SU-DHL-6 (cell line): ENCODE measurements at regions not wholly inside any gene's neighbourhood (a gene's known extent, or its start where the extent isn't known, plus 50 kb on each side); places are given as distances from the start of the nearest gene placed in this dataset.

Experiments used
- CTCF ChIP-seq: fragments of 200-600 bp; sonication (generic); IDR thresholded peaks from one replicate; pipeline ENCODE4 v1.5.1; 2017; ENCODE audit warnings: antibody characterized with exemption, mild to moderate bottlenecking, low read length, moderate library complexity; ENCODE audit not compliant: insufficient read depth, poor library complexity, severe bottlenecking
- EZH2phosphoT487 ChIP-seq: fragments of 200-600 bp; sonication (generic), shearing (Covaris generic); conservative IDR thresholded peaks from 2 replicates; pipeline ENCODE4 v1.6.1; 2018; ENCODE audit warnings: mild to moderate bottlenecking, antibody characterized with exemption, low read length, moderate library complexity, mixed read lengths

GRCh38 chr22:22098457-22099193, 116.0 kb upstream of the TOP3B start:
- no peak for TF ChIP-seq EZH2phosphoT487
- no peak for TF ChIP-seq CTCF
